ENCODE measurements at regions not wholly inside any gene's neighbourhood (a gene's known extent, or its start where the extent isn't known, plus 50 kb on each side); places are given as distances from the start of the nearest gene placed in this dataset.

- no peak for TF ChIP-seq POLR2A (IDR thresholded peaks at IDR 0.05)
- no peak for TF ChIP-seq CTCF (IDR thresholded peaks at IDR 0.05 in 8 of 11, conservative IDR thresholded peaks at IDR 0.05 in 3 of 11)
- TF ChIP-seq POLR2AphosphoS5 (IDR thresholded peaks at IDR 0.05), result no peak
Observed at GRCh38 chr20:56724241-56724757, 95.2 kb downstream of the TFAP2C start.
